ENCODE measurements at regions not wholly inside any gene's neighbourhood (a gene's known extent, or its start where the extent isn't known, plus 50 kb on each side); places are given as distances from the start of the nearest gene placed in this dataset.

DNA sequence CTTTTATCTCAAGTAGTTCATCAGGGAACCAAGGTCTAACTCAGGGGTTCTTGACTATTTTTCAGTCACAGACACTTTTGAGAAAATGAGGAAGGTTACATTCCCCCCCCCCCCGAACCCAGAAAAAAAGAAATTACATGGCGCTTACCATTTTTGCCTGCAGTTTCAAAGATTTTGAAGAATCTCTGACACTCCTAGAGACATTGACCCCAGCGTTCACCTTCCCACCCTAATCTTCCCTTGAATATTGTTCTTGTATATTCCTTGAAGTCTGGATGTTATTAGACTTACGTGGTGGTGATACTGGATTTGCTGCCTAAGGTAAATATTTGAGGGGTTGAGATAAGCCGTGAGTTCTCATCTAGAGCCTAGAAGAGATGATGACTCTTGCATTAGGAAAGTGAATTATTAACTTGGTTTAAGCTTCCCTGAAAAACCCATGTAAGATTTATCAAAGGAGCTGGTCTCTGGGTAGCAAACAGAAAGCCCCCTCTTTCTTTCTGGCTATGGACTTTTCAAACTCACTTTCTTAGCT is 245.7 kb upstream of the FOXK1 start:
- no peaks in the 10 kb centered on the region for H3K36me3 ChIP-seq (replicated peaks in 1 of 2; ENCODE audit: control insufficient read depth in 1 of 2, insufficient read depth in 2 of 2, low read length in 2 of 2)
- DNase-seq (ENCODE audit: low spot score) = peak; percentile 57
- 4% methylated on average over 5 of the region's 5 CpGs for WGBS (ENCODE audit: low lambda C conversion rate)
- peak overlapping the region; percentile 36 for H3K4me2 ChIP-seq (ENCODE audit: low read depth, low read length)
- no peak overlapping the region for H2AFZ ChIP-seq (ENCODE audit: low read length)
- in situ Hi-C loops (cut with HindIII; ENCODE audit: extremely low pct_ligation_motif_present, low pct_unique_long_range_greater_than_20kb) (no loop called here), intact Hi-C loops (cut with micrococcal nuclease; ENCODE audit: unreplicated experiment) (loop anchor here (5.0 kb wide), 1 partner anchor 196 kb away; no protein-coding TSS in a partner anchor)
- no peak overlapping the region for H3K4me3 ChIP-seq (replicated peaks in 1 of 3; ENCODE audit: insufficient read depth in 1 of 3, low read depth in 2 of 3, low read length in 3 of 3)
- no peak overlapping the region for H3K27ac ChIP-seq (ENCODE audit: extremely low read length, insufficient read depth, low read length)
- POLR2A ChIA-PET = no interaction called here
- no TSS peak for BruUV-seq (replicated peaks)
- H3K9me3 ChIP-seq (ENCODE audit: low read length) = no peaks in the 10 kb centered on the region
- 0 out of 2 replicates have a peak, but pooled peaks cover 4% of the 10 kb centered on the region for H4K20me1 ChIP-seq (ENCODE audit: insufficient read depth, low read length)
- H3K79me2 ChIP-seq (ENCODE audit: insufficient read depth, low read length) = no peaks in the 10 kb centered on the region
- peak; percentile 69 for ATAC-seq
- H3K4me1 ChIP-seq (ENCODE audit: insufficient read depth, low read length) = peaks cover 18% of the 10 kb centered on the region
- peaks cover 3 to 26% of the 10 kb centered on the region in 2 experiments; a peak in 2 of 5 replicates for H3K27me3 ChIP-seq (ENCODE audit: control insufficient read depth in 1 of 2, insufficient read depth in 2 of 2, low read length in 2 of 2)
- FAIRE-seq = peak; percentile 56
- H3K9ac ChIP-seq (ENCODE audit: insufficient read depth, low read depth, low read length) = no peak overlapping the region
- CTCF ChIA-PET (ENCODE audit: low intra/inter-chr PET ratio, low total read pairs) = no interaction called here
- TF ChIP-seq BCL6 (CRISPR knock-in tag; IDR thresholded peaks at IDR 0.05) (peak; percentile 89), FOXA1 (IDR thresholded peaks at IDR 0.05) (no peak), FOXA1 (CRISPR knock-in tag; IDR thresholded peaks at IDR 0.05) (0 out of 2 replicates have a peak, but pooled peaks have one; percentile 12), TERF1 (CRISPR knock-in tag; IDR thresholded peaks at IDR 0.05) (no peak), MAFF (IDR thresholded peaks at IDR 0.05; ENCODE audit: low read depth, low read length) (peak; percentile 33; the same call in 1 of the 2 replicates), FOXA3 (CRISPR knock-in tag; IDR thresholded peaks at IDR 0.05) (peak; percentile 54), CERS6 (CRISPR knock-in tag; IDR thresholded peaks at IDR 0.05) (no peak), MAFK (conservative IDR thresholded peaks at IDR 0.05 in 1 of 2, IDR thresholded peaks at IDR 0.05 in 1 of 2; ENCODE audit: low read length in 2 of 2) (0 out of 4 replicates have a peak, but pooled peaks of 1 of the 2 experiments have one; percentile 4), KDM6A (CRISPR knock-in tag; IDR thresholded peaks at IDR 0.05; ENCODE audit: low read depth) (no peak), SOX13 (IDR thresholded peaks at IDR 0.05) (no peak), SOX13 (CRISPR knock-in tag; conservative IDR thresholded peaks at IDR 0.05 in 1 of 2, IDR thresholded peaks at IDR 0.05 in 1 of 2) (0 out of 4 replicates have a peak, but pooled peaks of 1 of the 2 experiments have one; percentile 27)
- TF ChIP-seq, protein P1, sequence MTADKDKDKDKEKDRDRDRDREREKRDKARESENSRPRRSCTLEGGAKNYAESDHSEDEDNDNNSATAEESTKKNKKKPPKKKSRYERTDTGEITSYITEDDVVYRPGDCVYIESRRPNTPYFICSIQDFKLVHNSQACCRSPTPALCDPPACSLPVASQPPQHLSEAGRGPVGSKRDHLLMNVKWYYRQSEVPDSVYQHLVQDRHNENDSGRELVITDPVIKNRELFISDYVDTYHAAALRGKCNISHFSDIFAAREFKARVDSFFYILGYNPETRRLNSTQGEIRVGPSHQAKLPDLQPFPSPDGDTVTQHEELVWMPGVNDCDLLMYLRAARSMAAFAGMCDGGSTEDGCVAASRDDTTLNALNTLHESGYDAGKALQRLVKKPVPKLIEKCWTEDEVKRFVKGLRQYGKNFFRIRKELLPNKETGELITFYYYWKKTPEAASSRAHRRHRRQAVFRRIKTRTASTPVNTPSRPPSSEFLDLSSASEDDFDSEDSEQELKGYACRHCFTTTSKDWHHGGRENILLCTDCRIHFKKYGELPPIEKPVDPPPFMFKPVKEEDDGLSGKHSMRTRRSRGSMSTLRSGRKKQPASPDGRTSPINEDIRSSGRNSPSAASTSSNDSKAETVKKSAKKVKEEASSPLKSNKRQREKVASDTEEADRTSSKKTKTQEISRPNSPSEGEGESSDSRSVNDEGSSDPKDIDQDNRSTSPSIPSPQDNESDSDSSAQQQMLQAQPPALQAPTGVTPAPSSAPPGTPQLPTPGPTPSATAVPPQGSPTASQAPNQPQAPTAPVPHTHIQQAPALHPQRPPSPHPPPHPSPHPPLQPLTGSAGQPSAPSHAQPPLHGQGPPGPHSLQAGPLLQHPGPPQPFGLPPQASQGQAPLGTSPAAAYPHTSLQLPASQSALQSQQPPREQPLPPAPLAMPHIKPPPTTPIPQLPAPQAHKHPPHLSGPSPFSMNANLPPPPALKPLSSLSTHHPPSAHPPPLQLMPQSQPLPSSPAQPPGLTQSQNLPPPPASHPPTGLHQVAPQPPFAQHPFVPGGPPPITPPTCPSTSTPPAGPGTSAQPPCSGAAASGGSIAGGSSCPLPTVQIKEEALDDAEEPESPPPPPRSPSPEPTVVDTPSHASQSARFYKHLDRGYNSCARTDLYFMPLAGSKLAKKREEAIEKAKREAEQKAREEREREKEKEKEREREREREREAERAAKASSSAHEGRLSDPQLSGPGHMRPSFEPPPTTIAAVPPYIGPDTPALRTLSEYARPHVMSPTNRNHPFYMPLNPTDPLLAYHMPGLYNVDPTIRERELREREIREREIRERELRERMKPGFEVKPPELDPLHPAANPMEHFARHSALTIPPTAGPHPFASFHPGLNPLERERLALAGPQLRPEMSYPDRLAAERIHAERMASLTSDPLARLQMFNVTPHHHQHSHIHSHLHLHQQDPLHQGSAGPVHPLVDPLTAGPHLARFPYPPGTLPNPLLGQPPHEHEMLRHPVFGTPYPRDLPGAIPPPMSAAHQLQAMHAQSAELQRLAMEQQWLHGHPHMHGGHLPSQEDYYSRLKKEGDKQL (CRISPR knock-in tag; IDR thresholded peaks at IDR 0.05; ENCODE audit: low read depth) = 0 out of 2 replicates have a peak, but pooled peaks have one; percentile 19

Data from HepG2 (cell line).